K562 (cell line): ENCODE measurements at regions not wholly inside any gene's neighbourhood (a gene's known extent, or its start where the extent isn't known, plus 50 kb on each side); places are given as distances from the start of the nearest gene placed in this dataset.

Experiments
- NRF1 ChIP-seq, 2 experiments: fragments of 450-650 bp; IDR thresholded peaks in 1 of 2; conservative IDR thresholded peaks in 1 of 2; 2 replicates each; pipeline ENCODE4 v1.6.1; 2014; ENCODE audit warnings: mild to moderate bottlenecking in 2 of 2
- OTX1 ChIP-seq: fragments of 450-650 bp; formaldehyde crosslinking; IDR thresholded peaks from 2 replicates; pipeline ENCODE4 v1.4.0; 2022; ENCODE audit warnings: mild to moderate bottlenecking
- PHF8 ChIP-seq: fragments of 200-600 bp; sonication (generic); IDR thresholded peaks from 2 replicates; pipeline ENCODE4 v1.6.1; 2012; ENCODE audit warnings: mixed run types, mild to moderate bottlenecking, inconsistent platforms, low read length, moderate library complexity, borderline replicate concordance
- RUNX1 ChIP-seq: sonication (generic); IDR thresholded peaks from 2 replicates; pipeline ENCODE4 v1.6.1; 2016; ENCODE audit warnings: antibody characterized with exemption, low read depth
- SETDB1 ChIP-seq: IDR thresholded peaks from one replicate; pipeline ENCODE4 v1.6.1; 2012; ENCODE audit warnings: low read length, control low read depth, inconsistent platforms
- SIN3A ChIP-seq, 2 experiments: fragments of 150-350 bp in 1 of 2; IDR thresholded peaks; 2 replicates each; pipeline ENCODE4 v1.6.1; 2011 to 2016; ENCODE audit warnings: borderline replicate concordance in 2 of 2, low read depth in 2 of 2, low read length in 2 of 2, mild to moderate bottlenecking in 2 of 2, moderate library complexity in 2 of 2; ENCODE audit not compliant: control insufficient read depth in 1 of 2
- TF ChIP-seq, protein P1 (sequence below), 3 experiments: IDR thresholded peaks in 2 of 3; conservative IDR thresholded peaks in 1 of 3; 2 replicates each; pipeline ENCODE4 v1.5.1; 2011 to 2012; ENCODE audit warnings: low read length in 3 of 3, mild to moderate bottlenecking in 3 of 3, control low read depth in 2 of 3, improper control_type of control experiment in 1 of 3, inconsistent platforms in 1 of 3, low read depth in 1 of 3, mixed read lengths in 1 of 3, moderate library complexity in 1 of 3; ENCODE audit not compliant: insufficient read depth in 2 of 3
- TF ChIP-seq, protein P2 (sequence below): fragments of 450-650 bp; formaldehyde crosslinking; IDR thresholded peaks from 2 replicates; pipeline ENCODE4 v1.4.0; 2020; ENCODE audit warnings: mild to moderate bottlenecking, moderate library complexity
- TF ChIP-seq, protein P3 (sequence below), 2 experiments: fragments of 450-650 bp; formaldehyde crosslinking in 1 of 2; IDR thresholded peaks; 2 replicates each; pipeline versions ENCODE4 v1.4.0 to v1.6.1; 2014 to 2020; ENCODE audit warnings: mild to moderate bottlenecking in 2 of 2, borderline replicate concordance in 1 of 2, low read depth in 1 of 2
- TF ChIP-seq, protein P4 (sequence below): sonication (generic); formaldehyde crosslinking; IDR thresholded peaks from 2 replicates; pipeline ENCODE4 v1.8.0; 2022; ENCODE audit warnings: missing genetic modification reagents, mild to moderate bottlenecking, borderline replicate concordance
- TF ChIP-seq, protein P5 (sequence below), 3 experiments: fragments of 200-800 bp in 1 of 3; sonication (Bioruptor generic) in 1 of 3; sonication (generic) in 1 of 3; formaldehyde crosslinking in 1 of 3; IDR thresholded peaks; 2 replicates each; pipeline versions ENCODE4 v1.6.1 to v1.8.0; 2016 to 2022; ENCODE audit warnings: mild to moderate bottlenecking in 2 of 3, missing compliant biosample characterization in 2 of 3, missing genetic modification characterization in 2 of 3, missing genetic modification reagents in 1 of 3
- TF ChIP-seq, protein P6 (sequence below): fragments of 450-650 bp; IDR thresholded peaks from 2 replicates; pipeline ENCODE4 v1.7.1; 2018; ENCODE audit warnings: mild to moderate bottlenecking, low read depth; ENCODE audit not compliant: partially characterized antibody

DNA sequence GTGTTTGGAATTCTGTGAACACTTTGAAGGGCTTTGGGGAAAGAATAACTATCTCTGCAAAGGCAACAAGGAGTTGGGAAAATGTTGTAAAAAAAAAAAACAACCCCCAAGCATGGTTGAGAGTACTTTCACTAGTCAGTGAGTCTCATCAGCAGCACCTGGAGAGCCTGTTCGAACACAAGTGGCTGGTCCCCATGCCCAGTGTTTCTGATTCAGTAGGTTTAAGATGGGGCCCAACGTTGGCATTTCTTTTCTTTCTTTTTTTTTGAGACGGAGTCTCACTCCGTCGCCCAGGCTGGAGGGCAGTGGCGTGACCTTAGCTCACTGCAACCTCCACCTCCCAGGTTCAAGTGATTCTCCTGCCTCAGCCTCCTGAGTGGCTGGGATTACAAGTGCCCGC, 59.5 kb downstream of the KLF4 start:
- TF ChIP-seq, protein P1, sequence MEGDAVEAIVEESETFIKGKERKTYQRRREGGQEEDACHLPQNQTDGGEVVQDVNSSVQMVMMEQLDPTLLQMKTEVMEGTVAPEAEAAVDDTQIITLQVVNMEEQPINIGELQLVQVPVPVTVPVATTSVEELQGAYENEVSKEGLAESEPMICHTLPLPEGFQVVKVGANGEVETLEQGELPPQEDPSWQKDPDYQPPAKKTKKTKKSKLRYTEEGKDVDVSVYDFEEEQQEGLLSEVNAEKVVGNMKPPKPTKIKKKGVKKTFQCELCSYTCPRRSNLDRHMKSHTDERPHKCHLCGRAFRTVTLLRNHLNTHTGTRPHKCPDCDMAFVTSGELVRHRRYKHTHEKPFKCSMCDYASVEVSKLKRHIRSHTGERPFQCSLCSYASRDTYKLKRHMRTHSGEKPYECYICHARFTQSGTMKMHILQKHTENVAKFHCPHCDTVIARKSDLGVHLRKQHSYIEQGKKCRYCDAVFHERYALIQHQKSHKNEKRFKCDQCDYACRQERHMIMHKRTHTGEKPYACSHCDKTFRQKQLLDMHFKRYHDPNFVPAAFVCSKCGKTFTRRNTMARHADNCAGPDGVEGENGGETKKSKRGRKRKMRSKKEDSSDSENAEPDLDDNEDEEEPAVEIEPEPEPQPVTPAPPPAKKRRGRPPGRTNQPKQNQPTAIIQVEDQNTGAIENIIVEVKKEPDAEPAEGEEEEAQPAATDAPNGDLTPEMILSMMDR (IDR thresholded peaks at IDR 0.05 in 2 of 3, conservative IDR thresholded peaks at IDR 0.05 in 1 of 3; ENCODE audit: insufficient read depth in 2 of 3, low read depth in 1 of 3, low read length in 3 of 3): no peak
- TF ChIP-seq, protein P2, sequence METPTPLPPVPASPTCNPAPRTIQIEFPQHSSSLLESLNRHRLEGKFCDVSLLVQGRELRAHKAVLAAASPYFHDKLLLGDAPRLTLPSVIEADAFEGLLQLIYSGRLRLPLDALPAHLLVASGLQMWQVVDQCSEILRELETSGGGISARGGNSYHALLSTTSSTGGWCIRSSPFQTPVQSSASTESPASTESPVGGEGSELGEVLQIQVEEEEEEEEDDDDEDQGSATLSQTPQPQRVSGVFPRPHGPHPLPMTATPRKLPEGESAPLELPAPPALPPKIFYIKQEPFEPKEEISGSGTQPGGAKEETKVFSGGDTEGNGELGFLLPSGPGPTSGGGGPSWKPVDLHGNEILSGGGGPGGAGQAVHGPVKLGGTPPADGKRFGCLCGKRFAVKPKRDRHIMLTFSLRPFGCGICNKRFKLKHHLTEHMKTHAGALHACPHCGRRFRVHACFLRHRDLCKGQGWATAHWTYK (CRISPR knock-in tag): no peak
- TF ChIP-seq RUNX1: no peak
- TF ChIP-seq, protein P3, sequence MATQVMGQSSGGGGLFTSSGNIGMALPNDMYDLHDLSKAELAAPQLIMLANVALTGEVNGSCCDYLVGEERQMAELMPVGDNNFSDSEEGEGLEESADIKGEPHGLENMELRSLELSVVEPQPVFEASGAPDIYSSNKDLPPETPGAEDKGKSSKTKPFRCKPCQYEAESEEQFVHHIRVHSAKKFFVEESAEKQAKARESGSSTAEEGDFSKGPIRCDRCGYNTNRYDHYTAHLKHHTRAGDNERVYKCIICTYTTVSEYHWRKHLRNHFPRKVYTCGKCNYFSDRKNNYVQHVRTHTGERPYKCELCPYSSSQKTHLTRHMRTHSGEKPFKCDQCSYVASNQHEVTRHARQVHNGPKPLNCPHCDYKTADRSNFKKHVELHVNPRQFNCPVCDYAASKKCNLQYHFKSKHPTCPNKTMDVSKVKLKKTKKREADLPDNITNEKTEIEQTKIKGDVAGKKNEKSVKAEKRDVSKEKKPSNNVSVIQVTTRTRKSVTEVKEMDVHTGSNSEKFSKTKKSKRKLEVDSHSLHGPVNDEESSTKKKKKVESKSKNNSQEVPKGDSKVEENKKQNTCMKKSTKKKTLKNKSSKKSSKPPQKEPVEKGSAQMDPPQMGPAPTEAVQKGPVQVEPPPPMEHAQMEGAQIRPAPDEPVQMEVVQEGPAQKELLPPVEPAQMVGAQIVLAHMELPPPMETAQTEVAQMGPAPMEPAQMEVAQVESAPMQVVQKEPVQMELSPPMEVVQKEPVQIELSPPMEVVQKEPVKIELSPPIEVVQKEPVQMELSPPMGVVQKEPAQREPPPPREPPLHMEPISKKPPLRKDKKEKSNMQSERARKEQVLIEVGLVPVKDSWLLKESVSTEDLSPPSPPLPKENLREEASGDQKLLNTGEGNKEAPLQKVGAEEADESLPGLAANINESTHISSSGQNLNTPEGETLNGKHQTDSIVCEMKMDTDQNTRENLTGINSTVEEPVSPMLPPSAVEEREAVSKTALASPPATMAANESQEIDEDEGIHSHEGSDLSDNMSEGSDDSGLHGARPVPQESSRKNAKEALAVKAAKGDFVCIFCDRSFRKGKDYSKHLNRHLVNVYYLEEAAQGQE (IDR thresholded peaks at IDR 0.05; ENCODE audit: borderline replicate concordance): no peak
- TF ChIP-seq, protein P3 (CRISPR knock-in tag; IDR thresholded peaks at IDR 0.05; ENCODE audit: low read depth): no peak
- TF ChIP-seq, protein P4, sequence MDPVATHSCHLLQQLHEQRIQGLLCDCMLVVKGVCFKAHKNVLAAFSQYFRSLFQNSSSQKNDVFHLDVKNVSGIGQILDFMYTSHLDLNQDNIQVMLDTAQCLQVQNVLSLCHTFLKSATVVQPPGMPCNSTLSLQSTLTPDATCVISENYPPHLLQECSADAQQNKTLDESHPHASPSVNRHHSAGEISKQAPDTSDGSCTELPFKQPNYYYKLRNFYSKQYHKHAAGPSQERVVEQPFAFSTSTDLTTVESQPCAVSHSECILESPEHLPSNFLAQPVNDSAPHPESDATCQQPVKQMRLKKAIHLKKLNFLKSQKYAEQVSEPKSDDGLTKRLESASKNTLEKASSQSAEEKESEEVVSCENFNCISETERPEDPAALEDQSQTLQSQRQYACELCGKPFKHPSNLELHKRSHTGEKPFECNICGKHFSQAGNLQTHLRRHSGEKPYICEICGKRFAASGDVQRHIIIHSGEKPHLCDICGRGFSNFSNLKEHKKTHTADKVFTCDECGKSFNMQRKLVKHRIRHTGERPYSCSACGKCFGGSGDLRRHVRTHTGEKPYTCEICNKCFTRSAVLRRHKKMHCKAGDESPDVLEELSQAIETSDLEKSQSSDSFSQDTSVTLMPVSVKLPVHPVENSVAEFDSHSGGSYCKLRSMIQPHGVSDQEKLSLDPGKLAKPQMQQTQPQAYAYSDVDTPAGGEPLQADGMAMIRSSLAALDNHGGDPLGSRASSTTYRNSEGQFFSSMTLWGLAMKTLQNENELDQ (CRISPR knock-in tag): no peak
- TF ChIP-seq SIN3A (IDR thresholded peaks at IDR 0.05; ENCODE audit: borderline replicate concordance in 2 of 2, control insufficient read depth in 1 of 2, low read depth in 2 of 2, low read length in 2 of 2): no peak
- TF ChIP-seq OTX1 (CRISPR knock-in tag): no peak
- TF ChIP-seq, protein P5, sequence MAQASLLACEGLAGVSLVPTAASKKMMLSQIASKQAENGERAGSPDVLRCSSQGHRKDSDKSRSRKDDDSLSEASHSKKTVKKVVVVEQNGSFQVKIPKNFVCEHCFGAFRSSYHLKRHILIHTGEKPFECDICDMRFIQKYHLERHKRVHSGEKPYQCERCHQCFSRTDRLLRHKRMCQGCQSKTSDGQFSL (CRISPR knock-in tag; IDR thresholded peaks at IDR 0.05): no peak
- TF ChIP-seq, protein P5 (tag; IDR thresholded peaks at IDR 0.05): no peak
- TF ChIP-seq PHF8: no peak
- no peak for TF ChIP-seq SETDB1
- no peak for TF ChIP-seq NRF1 (conservative IDR thresholded peaks at IDR 0.05 in 1 of 2, IDR thresholded peaks at IDR 0.05 in 1 of 2)
- TF ChIP-seq, protein P6, sequence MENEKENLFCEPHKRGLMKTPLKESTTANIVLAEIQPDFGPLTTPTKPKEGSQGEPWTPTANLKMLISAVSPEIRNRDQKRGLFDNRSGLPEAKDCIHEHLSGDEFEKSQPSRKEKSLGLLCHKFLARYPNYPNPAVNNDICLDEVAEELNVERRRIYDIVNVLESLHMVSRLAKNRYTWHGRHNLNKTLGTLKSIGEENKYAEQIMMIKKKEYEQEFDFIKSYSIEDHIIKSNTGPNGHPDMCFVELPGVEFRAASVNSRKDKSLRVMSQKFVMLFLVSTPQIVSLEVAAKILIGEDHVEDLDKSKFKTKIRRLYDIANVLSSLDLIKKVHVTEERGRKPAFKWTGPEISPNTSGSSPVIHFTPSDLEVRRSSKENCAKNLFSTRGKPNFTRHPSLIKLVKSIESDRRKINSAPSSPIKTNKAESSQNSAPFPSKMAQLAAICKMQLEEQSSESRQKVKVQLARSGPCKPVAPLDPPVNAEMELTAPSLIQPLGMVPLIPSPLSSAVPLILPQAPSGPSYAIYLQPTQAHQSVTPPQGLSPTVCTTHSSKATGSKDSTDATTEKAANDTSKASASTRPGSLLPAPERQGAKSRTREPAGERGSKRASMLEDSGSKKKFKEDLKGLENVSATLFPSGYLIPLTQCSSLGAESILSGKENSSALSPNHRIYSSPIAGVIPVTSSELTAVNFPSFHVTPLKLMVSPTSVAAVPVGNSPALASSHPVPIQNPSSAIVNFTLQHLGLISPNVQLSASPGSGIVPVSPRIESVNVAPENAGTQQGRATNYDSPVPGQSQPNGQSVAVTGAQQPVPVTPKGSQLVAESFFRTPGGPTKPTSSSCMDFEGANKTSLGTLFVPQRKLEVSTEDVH: no peak
